H9 (cell line): ENCODE measurements at regions not wholly inside any gene's neighbourhood (a gene's known extent, or its start where the extent isn't known, plus 50 kb on each side); places are given as distances from the start of the nearest gene placed in this dataset.

Experiments used
- DNase-seq: peaks from one replicate; pipeline ENCODE4 v3.0.0-alpha.2; 2017
- H2AFZ ChIP-seq: one replicate; pipeline ENCODE4 v1.6.1; 2013; ENCODE audit warnings: mild to moderate bottlenecking, low read length, control low read depth, moderate library complexity
- H2AK5ac ChIP-seq: 2 replicates; pipeline ENCODE4 v1.6.1; 2013; ENCODE audit warnings: low read length, control low read depth, mixed read lengths; ENCODE audit not compliant: insufficient read length
- H2BK120ac ChIP-seq: one replicate; pipeline ENCODE4 v1.6.1; 2013; ENCODE audit warnings: low read depth, mild to moderate bottlenecking, low read length, control low read depth, inconsistent platforms; ENCODE audit not compliant: poor library complexity, severe bottlenecking
- H2BK12ac ChIP-seq: 2 replicates; pipeline ENCODE4 v1.6.1; 2013; ENCODE audit warnings: low read length, control low read depth, mixed read lengths, low read depth; ENCODE audit not compliant: insufficient read length
- H2BK15ac ChIP-seq: 2 replicates; pipeline ENCODE4 v1.6.1; 2013; ENCODE audit warnings: low read depth, low read length, control low read depth
- H2BK20ac ChIP-seq: one replicate; pipeline ENCODE4 v1.6.1; 2013; ENCODE audit warnings: low read depth, mild to moderate bottlenecking, low read length, control low read depth, inconsistent platforms; ENCODE audit not compliant: poor library complexity, severe bottlenecking
- H2BK5ac ChIP-seq: 2 replicates; pipeline ENCODE4 v1.6.1; 2013; ENCODE audit warnings: low read length, control low read depth, mixed read lengths; ENCODE audit not compliant: insufficient read length
- H3K14ac ChIP-seq: 2 replicates; pipeline ENCODE4 v1.6.1; 2013; ENCODE audit warnings: low read length, control low read depth; ENCODE audit not compliant: insufficient read depth
- H3K18ac ChIP-seq: 2 replicates; pipeline ENCODE4 v1.6.1; 2013; ENCODE audit warnings: low read depth, mild to moderate bottlenecking, mixed read lengths, low read length, control low read depth; ENCODE audit not compliant: insufficient read length
- H3K23ac ChIP-seq: 2 replicates; pipeline ENCODE4 v1.6.1; 2013; ENCODE audit warnings: low read length, control low read depth, mixed read lengths, low read depth; ENCODE audit not compliant: insufficient read length
- H3K23me2 ChIP-seq: 2 replicates; pipeline ENCODE4 v1.6.1; 2013; ENCODE audit warnings: low read depth, mild to moderate bottlenecking, mixed read lengths, low read length, control low read depth; ENCODE audit not compliant: insufficient read length, poor library complexity, severe bottlenecking
- H3K27ac ChIP-seq: 2 replicates; pipeline ENCODE4 v1.5.1; 2013; ENCODE audit warnings: low read length, control low read depth, mixed read lengths, low read depth; ENCODE audit not compliant: insufficient read length
- H3K27me3 ChIP-seq: 2 replicates; pipeline ENCODE4 v1.6.1; 2013; ENCODE audit warnings: low read length, control low read depth, inconsistent platforms; ENCODE audit not compliant: insufficient read depth
- H3K4ac ChIP-seq: 2 replicates; pipeline ENCODE4 v1.6.1; 2013; ENCODE audit warnings: low read depth, mild to moderate bottlenecking, control low read depth, inconsistent platforms, low read length, moderate library complexity
- H3K4me1 ChIP-seq: 2 replicates; pipeline ENCODE4 v1.6.1; 2013; ENCODE audit warnings: low read length, control low read depth, inconsistent platforms; ENCODE audit not compliant: insufficient read depth
- H3K4me2 ChIP-seq: 2 replicates; pipeline ENCODE4 v1.6.1; 2013; ENCODE audit warnings: low read length, control low read depth, mixed read lengths; ENCODE audit not compliant: insufficient read length, insufficient read depth
- H3K56ac ChIP-seq: 2 replicates; pipeline ENCODE4 v1.6.1; 2013; ENCODE audit warnings: low read depth, mild to moderate bottlenecking, mixed read lengths, low read length, control low read depth; ENCODE audit not compliant: insufficient read length
- H3K79me1 ChIP-seq: 2 replicates; pipeline ENCODE4 v1.6.1; 2013; ENCODE audit warnings: low read depth, mild to moderate bottlenecking, moderate library complexity, low read length, control low read depth, inconsistent platforms; ENCODE audit not compliant: insufficient read depth, poor library complexity, severe bottlenecking
- H3K79me2 ChIP-seq: 2 replicates; pipeline ENCODE4 v1.6.1; 2013; ENCODE audit warnings: low read length, control low read depth, inconsistent platforms; ENCODE audit not compliant: insufficient read depth
- H3K9ac ChIP-seq: 2 replicates; pipeline ENCODE4 v1.6.1; 2013; ENCODE audit warnings: low read length, control low read depth, mixed read lengths; ENCODE audit not compliant: insufficient read length; ENCODE audit errors: extremely low read depth
- H3K9me3 ChIP-seq: one replicate; pipeline ENCODE4 v1.6.1; 2013; ENCODE audit warnings: low read depth, low read length, inconsistent platforms; ENCODE audit not compliant: control insufficient read depth
- H3T11ph ChIP-seq: one replicate; pipeline ENCODE4 v1.6.1; 2013; ENCODE audit warnings: mild to moderate bottlenecking, low read length, control low read depth, inconsistent platforms
- H4K20me1 ChIP-seq: one replicate; pipeline ENCODE4 v1.6.1; 2013; ENCODE audit not compliant: control insufficient read depth, insufficient read length, insufficient read depth
- H4K5ac ChIP-seq: 2 replicates; pipeline ENCODE4 v1.6.1; 2013; ENCODE audit warnings: low read depth, mild to moderate bottlenecking, mixed read lengths, low read length, control low read depth; ENCODE audit not compliant: insufficient read length
- H4K8ac ChIP-seq: replicated peaks from 2 replicates; pipeline ENCODE4 v1.6.1; 2013; ENCODE audit warnings: low read length, control low read depth, mixed read lengths, low read depth; ENCODE audit not compliant: insufficient read length
- H4K91ac ChIP-seq: 2 replicates; pipeline ENCODE4 v1.6.1; 2013; ENCODE audit warnings: low read depth, mild to moderate bottlenecking, moderate library complexity, mixed read lengths, low read length, control low read depth; ENCODE audit not compliant: insufficient read length
- H3K27ac Mint-ChIP-seq, 3 experiments: 2 replicates in 2 of 3; 3 replicates in 1 of 3; pipeline ENCODE4 v1.8.0; 2020 to 2021; ENCODE audit warnings: mixed read lengths in 3 of 3, mild to moderate bottlenecking in 1 of 3, moderate library complexity in 1 of 3
- H3K27me3 Mint-ChIP-seq: 2 replicates; pipeline ENCODE4 v1.8.0; 2021; ENCODE audit warnings: low read depth, mild to moderate bottlenecking, moderate library complexity, mixed read lengths
- H3K36me3 Mint-ChIP-seq, 3 experiments: 2 replicates in 2 of 3; 3 replicates in 1 of 3; pipeline ENCODE4 v1.8.0; 2020 to 2021; ENCODE audit warnings: low read depth in 3 of 3, mixed read lengths in 3 of 3; ENCODE audit not compliant: insufficient read depth in 1 of 3
- H3K4me1 Mint-ChIP-seq, 2 experiments: 2 replicates each; pipeline ENCODE4 v1.8.0; 2020; ENCODE audit warnings: mixed read lengths in 2 of 2
- H3K4me3 Mint-ChIP-seq, 2 experiments: 2 replicates in 1 of 2; 3 replicates in 1 of 2; pipeline ENCODE4 v1.8.0; 2020 to 2021; ENCODE audit warnings: mild to moderate bottlenecking in 2 of 2, mixed read lengths in 2 of 2, moderate library complexity in 1 of 2
- H3K9me3 Mint-ChIP-seq, 2 experiments: 2 replicates in 1 of 2; 3 replicates in 1 of 2; pipeline ENCODE4 v1.8.0; 2020; ENCODE audit warnings: mild to moderate bottlenecking in 2 of 2, mixed read lengths in 2 of 2, moderate library complexity in 1 of 2
- CTCF ChIP-seq: fragments of 200-600 bp; sonication (generic); conservative IDR thresholded peaks from 3 replicates; pipeline ENCODE4 v1.8.0; 2021; ENCODE audit warnings: antibody characterized with exemption, mild to moderate bottlenecking
- WGBS: extraction: QIAGEN DNeasy Blood & Tissue Kit; methylation state at CpG from one replicate; pipeline ENCODE4 v1.1.7; 2013; ENCODE audit warnings: missing lambda C conversion rate, low lambda C conversion rate, mixed read lengths; ENCODE audit not compliant: insufficient read length; ENCODE audit errors: extremely low coverage; 5-methylcytosine and 5-hydroxymethylcytosine counted together

GRCh38 chr6:167543602-167544497 is 219.0 kb downstream of the TTLL2 start:
- Histone ChIP-seq H3K14ac (no peak overlapping the region), H3K79me2 (no peaks in the 10 kb centered on the region; the same call in 1 of the 2 replicates), H3K9ac (no peak overlapping the region), H3K18ac (no peak overlapping the region), H3K23ac (no peak overlapping the region), H2BK12ac (no peak overlapping the region), H3K4ac (no peak overlapping the region), H2BK5ac (no peak overlapping the region), H2AFZ (no peak overlapping the region), H4K5ac (no peak overlapping the region), H3K9me3 (no peaks in the 10 kb centered on the region), H3T11ph (no peak overlapping the region), H3K27me3 (no peaks in the 10 kb centered on the region), H3K27ac (no peak overlapping the region), H2BK20ac (no peak overlapping the region), H4K20me1 (no peaks in the 10 kb centered on the region), H4K91ac (no peak overlapping the region), H3K4me1 (no peaks in the 10 kb centered on the region; the same call in 1 of the 2 replicates), H2AK5ac (no peak overlapping the region), H4K8ac (no peak overlapping the region), H3K23me2 (no peaks in the 10 kb centered on the region), H3K56ac (no peak overlapping the region), H3K4me2 (no peak overlapping the region), H3K79me1 (no peaks in the 10 kb centered on the region), H2BK120ac (no peak overlapping the region), H2BK15ac (no peak overlapping the region)
- peaks cover 16 to 19% of the 10 kb centered on the region in 2 experiments for H3K9me3 Mint-ChIP-seq
- peaks cover 8% of the 10 kb centered on the region for H3K27me3 Mint-ChIP-seq
- TF ChIP-seq CTCF = no peak
- peaks cover 3 to 4% of the 10 kb centered on the region in 2 experiments; a peak in 3 of 4 replicates for H3K4me1 Mint-ChIP-seq
- DNase-seq = no peak
- no CpG with 5 or more reads among the region's 16 CpGs for WGBS
- H3K4me3 Mint-ChIP-seq = no peak overlapping the region
- H3K27ac Mint-ChIP-seq = no peak overlapping the region
- peaks cover 3 to 21% (median 3%) of the 10 kb centered on the region in 3 experiments; a peak in 5 of 7 replicates for H3K36me3 Mint-ChIP-seq
